A549 (cell line): ENCODE measurements at regions not wholly inside any gene's neighbourhood (a gene's known extent, or its start where the extent isn't known, plus 50 kb on each side); places are given as distances from the start of the nearest gene placed in this dataset.

Experiments
- ATAC-seq, 2 experiments: fragments of 200-7000 bp in 1 of 2; fragments of >200 bp in 1 of 2; cut with Nextera tagmentation in 1 of 2; cut with Tn5 transposase in 1 of 2; 3 replicates each; pipeline versions ENCODE4 v1.8.0 to v1.9.1; 2018 to 2020; ENCODE audit warnings: mild to moderate bottlenecking in 1 of 2, moderate library complexity in 1 of 2
- CTCF ChIA-PET: fragments of 300-600 bp; sonication (Branson Sonifier 250); formaldehyde crosslinking; extraction: SDS; loops from one replicate; lab custom pipeline; 2021; ENCODE audit warnings: antibody characterized with exemption, inconsistent platforms; lab: Yijun Ruan, JAX
- POLR2A ChIA-PET: fragments of 350-600 bp; formaldehyde crosslinking; extraction: SDS; loops from one replicate; lab custom pipeline; 2021; ENCODE audit warnings: antibody characterized with exemption, inconsistent platforms; lab: Yijun Ruan, JAX
- DNase-seq, 2 experiments: peaks; one replicate each; pipeline versions ENCODE4 v3.0.0 to v3.0.0-alpha.2; 2011 to 2016; ENCODE audit warnings: low read depth in 1 of 2, low spot score in 1 of 2
- FAIRE-seq: peaks from 2 replicates; lab custom pipeline; 2011; peaks lifted over from hg19 to GRCh38; lab: Jason Lieb, UNC
- H3K27ac ChIP-seq, 2 experiments: fragments of >200 bp; sonication (Bioruptor Twin); formaldehyde crosslinking; 3 replicates each; pipeline ENCODE4 v1.5.1; 2016 to 2017
- H3K4me1 ChIP-seq: fragments of >200 bp; sonication (Bioruptor Twin); formaldehyde crosslinking; 3 replicates; pipeline ENCODE4 v1.6.1; 2016
- H3K4me2 ChIP-seq: fragments of >200 bp; sonication (Bioruptor Twin); formaldehyde crosslinking; 3 replicates; pipeline ENCODE4 v1.6.1; 2016
- H3K4me3 ChIP-seq: fragments of >200 bp; sonication (Bioruptor Twin); formaldehyde crosslinking; 3 replicates; pipeline ENCODE4 v1.5.1; 2016
- H3K9me3 ChIP-seq: fragments of >200 bp; sonication (Bioruptor Twin); formaldehyde crosslinking; 3 replicates; pipeline ENCODE4 v1.6.1; 2016
- CBX2 ChIP-seq: fragments of 200-600 bp; sonication (generic); IDR thresholded peaks from 2 replicates; pipeline ENCODE4 v1.6.1; 2016; ENCODE audit warnings: low read depth, mild to moderate bottlenecking, borderline replicate concordance
- CBX8 ChIP-seq: fragments of 200-600 bp; sonication (generic); IDR thresholded peaks from 2 replicates; pipeline ENCODE4 v1.6.1; 2016
- CEBPB ChIP-seq, 2 experiments: fragments of >200 bp in 1 of 2; sonication (Bioruptor Twin) in 1 of 2; formaldehyde crosslinking in 1 of 2; IDR thresholded peaks; 2 replicates each; pipeline ENCODE4 v1.6.1; 2012 to 2016
- CHD2 ChIP-seq: fragments of 150-350 bp; IDR thresholded peaks from 2 replicates; pipeline ENCODE4 v1.6.1; 2014; ENCODE audit warnings: low read length; ENCODE audit not compliant: partially characterized antibody
- E2F6 ChIP-seq: IDR thresholded peaks from 2 replicates; pipeline ENCODE4 v1.6.1; 2012; ENCODE audit warnings: low read depth, borderline replicate concordance
- EHF ChIP-seq: fragments of 250-450 bp; sonication (Bioruptor Pico); IDR thresholded peaks from 2 replicates; pipeline ENCODE4 v1.5.0; 2020; ENCODE audit warnings: mild to moderate bottlenecking
- EP300 ChIP-seq, 2 experiments: fragments of >200 bp; sonication (Bioruptor Twin); formaldehyde crosslinking; IDR thresholded peaks; 2 replicates in 1 of 2; 3 replicates in 1 of 2; pipeline ENCODE4 v1.6.1; 2016 to 2017
- ESRRA ChIP-seq: fragments of 150-350 bp; IDR thresholded peaks from 2 replicates; pipeline ENCODE4 v1.6.1; 2014; ENCODE audit warnings: mild to moderate bottlenecking, low read length, borderline replicate concordance
- FOSB ChIP-seq: fragments of 250-450 bp; sonication (Bioruptor Pico); IDR thresholded peaks from 2 replicates; pipeline ENCODE4 v1.5.0; 2020; ENCODE audit warnings: mild to moderate bottlenecking, moderate library complexity
- FOXS1 ChIP-seq: fragments of 250-450 bp; sonication (Bioruptor Pico); IDR thresholded peaks from 2 replicates; pipeline ENCODE4 v1.5.0; 2020; ENCODE audit warnings: mild to moderate bottlenecking, moderate library complexity
- HOXB13 ChIP-seq: fragments of 250-450 bp; sonication (Bioruptor Pico); IDR thresholded peaks from 2 replicates; pipeline ENCODE4 v1.5.0; 2020; ENCODE audit warnings: low read depth, mild to moderate bottlenecking, moderate library complexity
- HOXB5 ChIP-seq: fragments of 250-450 bp; sonication (Bioruptor Pico); IDR thresholded peaks from 2 replicates; pipeline ENCODE4 v1.5.0; 2020; ENCODE audit warnings: mild to moderate bottlenecking, moderate library complexity
- KDM5A ChIP-seq: fragments of 200-600 bp; sonication (generic); IDR thresholded peaks from 2 replicates; pipeline ENCODE4 v1.6.1; 2016; ENCODE audit warnings: antibody characterized with exemption, mild to moderate bottlenecking
- MAFK ChIP-seq: fragments of 450-650 bp; IDR thresholded peaks from 2 replicates; pipeline ENCODE4 v1.6.1; 2014; ENCODE audit not compliant: partially characterized antibody
- MYC ChIP-seq: IDR thresholded peaks from 2 replicates; pipeline ENCODE4 v1.6.1; 2012; ENCODE audit warnings: mild to moderate bottlenecking, inconsistent platforms, low read length, improper control_type of control experiment, borderline replicate concordance
- NPAS2 ChIP-seq: fragments of 250-450 bp; sonication (Bioruptor Pico); IDR thresholded peaks from 2 replicates; pipeline ENCODE4 v1.8.0; 2022; ENCODE audit warnings: mild to moderate bottlenecking, moderate library complexity, borderline replicate concordance
- PBX3 ChIP-seq: IDR thresholded peaks from 2 replicates; pipeline ENCODE4 v1.6.1; 2012
- PHF8 ChIP-seq: fragments of 200-600 bp; sonication (generic); IDR thresholded peaks from 2 replicates; pipeline ENCODE4 v1.6.1; 2016; ENCODE audit warnings: low read depth, mild to moderate bottlenecking, antibody characterized with exemption, moderate library complexity, borderline replicate concordance
- POLR2A ChIP-seq: IDR thresholded peaks from 2 replicates; pipeline ENCODE4 v1.6.1; 2012; ENCODE audit warnings: mild to moderate bottlenecking, low read length
- SREBF2 ChIP-seq: fragments of 450-650 bp; IDR thresholded peaks from 2 replicates; pipeline ENCODE4 v1.6.1; 2014; ENCODE audit warnings: mild to moderate bottlenecking, moderate library complexity
- ZC3H11A ChIP-seq: fragments of 450-650 bp; IDR thresholded peaks from 2 replicates; pipeline ENCODE4 v1.6.1; 2014; ENCODE audit warnings: antibody characterized with exemption, mild to moderate bottlenecking
- WGBS: methylation state at CpG from one replicate; pipeline ENCODE4 v1.1.6; 2017; ENCODE audit errors: missing lambda C conversion rate; 5-methylcytosine and 5-hydroxymethylcytosine counted together

- no peak for TF ChIP-seq SREBF2
- no peak for TF ChIP-seq PBX3
Observed at GRCh38 chr13:61608138-61608537, 192.5 kb upstream of the PCDH20 start (continued).

- DNase-seq (no peak), ATAC-seq (no peak), FAIRE-seq (no peak)
- H3K9me3 ChIP-seq: no peaks in the 10 kb centered on the region
- ChIA-PET CTCF (no interaction called here), POLR2A (no interaction called here)
- H3K4me1 ChIP-seq: no peaks in the 10 kb centered on the region
- no peak overlapping the region for H3K27ac ChIP-seq
- no peak overlapping the region for H3K4me3 ChIP-seq
- 11% methylated on average over 3 of the region's 3 CpGs for WGBS
- no peak overlapping the region for H3K4me2 ChIP-seq
- TF ChIP-seq ESRRA (no peak), EP300 (IDR thresholded peaks at IDR 0.05) (no peak), MAFK (no peak), HOXB13 (no peak)
Observed at GRCh38 chr13:61600360-61601033, 184.8 kb upstream of the PCDH20 start.

- H3K4me2 ChIP-seq: no peak overlapping the region
- DNase-seq (no peak), ATAC-seq (no peak), FAIRE-seq (no peak)
- no peak overlapping the region for H3K27ac ChIP-seq
- no peaks in the 10 kb centered on the region for H3K9me3 ChIP-seq
- WGBS: 0% methylated on average over 2 of the region's 2 CpGs
- ChIA-PET POLR2A (no interaction called here), CTCF (interaction anchor here (0.6 kb wide), 1 partner anchor 389 kb away, joined by 3 read pairs; no protein-coding TSS in a partner anchor)
- no peaks in the 10 kb centered on the region for H3K4me1 ChIP-seq
- H3K4me3 ChIP-seq: no peak overlapping the region
- TF ChIP-seq CBX2 (no peak), E2F6 (no peak), FOSB (CRISPR knock-in tag) (no peak), NPAS2 (CRISPR knock-in tag) (no peak), ESRRA (no peak), ZC3H11A (no peak), HOXB5 (no peak), FOXS1 (CRISPR knock-in tag) (no peak), POLR2A (no peak), SREBF2 (no peak)
Observed at GRCh38 chr13:61592489-61592888, 176.8 kb upstream of the PCDH20 start.

DNA sequence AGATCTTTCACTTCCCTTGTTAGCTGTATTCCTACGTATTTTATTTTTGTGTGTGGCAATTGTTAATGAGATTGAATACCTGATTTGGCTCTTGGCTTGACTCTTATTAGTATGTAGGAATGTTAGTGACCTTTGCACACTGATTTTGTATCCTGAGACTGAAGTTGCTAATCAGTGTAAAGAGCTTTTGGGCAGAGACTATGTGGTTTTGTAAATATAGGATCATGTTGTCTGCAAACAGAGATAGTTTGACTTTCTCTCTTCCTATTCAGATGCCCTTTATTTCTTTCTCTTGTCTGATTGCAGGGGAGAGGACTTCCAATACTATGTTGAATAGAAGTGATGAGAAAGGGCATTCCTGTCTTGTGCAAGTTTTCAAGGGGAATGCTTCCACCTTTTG is 160.3 kb upstream of the PCDH20 start:
- DNase-seq (no peak), FAIRE-seq (no peak), ATAC-seq (no peak)
- Histone ChIP-seq H3K27ac (no peak overlapping the region), H3K4me3 (no peak overlapping the region), H3K9me3 (no peaks in the 10 kb centered on the region), H3K4me1 (no peaks in the 10 kb centered on the region)
- 4% methylated on average over 1 of the region's 1 CpG for WGBS
- ChIA-PET POLR2A (no interaction called here), CTCF (no interaction called here)
- TF ChIP-seq CBX2 (no peak), KDM5A (no peak), CHD2 (no peak), MYC (no peak)
- TF ChIP-seq, all 56 proteins: peak for 0
- H3K4me2 ChIP-seq: no peak overlapping the region

- no peak for TF ChIP-seq CEBPB (IDR thresholded peaks at IDR 0.05)
- no peak for TF ChIP-seq EHF (CRISPR knock-in tag)
- no peak for TF ChIP-seq CBX8
- no peak for TF ChIP-seq HOXB5
- TF ChIP-seq PHF8: no peak
- ChIA-PET POLR2A (no interaction called here), CTCF (no interaction called here)
- no peak for FAIRE-seq
- DNase-seq: no peak
- Histone ChIP-seq H3K9me3 (no peaks in the 10 kb centered on the region), H3K27ac (no peak overlapping the region), H3K4me2 (no peak overlapping the region), H3K4me1 (no peaks in the 10 kb centered on the region), H3K4me3 (no peak overlapping the region)
- ATAC-seq: no peak
- WGBS: 5% methylated on average over 1 of the region's 1 CpG
Observed at GRCh38 chr13:61563645-61564044, 148.0 kb upstream of the PCDH20 start.
